Kidney (tissue), 13 donors: ENCODE measurements at regions not wholly inside any gene's neighbourhood (a gene's known extent, or its start where the extent isn't known, plus 50 kb on each side); places are given as distances from the start of the nearest gene placed in this dataset.

ENCODE experiments used
- DNase-seq, 5 donors: peaks; one replicate each; pipeline ENCODE4 v3.0.0-alpha.2; 2013 to 2020
- FAIRE-seq: peaks from 2 replicates; lab custom pipeline; 2012; peaks lifted over from hg19 to GRCh38; lab: Jason Lieb, UNC
- H3K27ac ChIP-seq, 2 donors: one replicate each; pipeline ENCODE4 v1.7.0; 2013; ENCODE audit warnings: low read depth in 2 of 2, low read length in 2 of 2, inconsistent platforms in 1 of 2
- H3K27me3 ChIP-seq: one replicate; pipeline ENCODE4 v1.7.1; 2013; ENCODE audit warnings: low read length, inconsistent platforms; ENCODE audit not compliant: control insufficient read depth, insufficient read depth
- H3K36me3 ChIP-seq, 3 donors: one replicate each; pipeline versions ENCODE4 v1.7.0 to v1.7.1; 2013; ENCODE audit warnings: low read length in 3 of 3, control low read depth in 1 of 3, inconsistent platforms in 1 of 3; ENCODE audit not compliant: insufficient read depth in 3 of 3, control insufficient read depth in 2 of 3
- H3K4me1 ChIP-seq, 3 donors: one replicate each; pipeline versions ENCODE4 v1.7.0 to v1.7.1; 2013; ENCODE audit warnings: low read length in 3 of 3, inconsistent platforms in 1 of 3, low read depth in 1 of 3; ENCODE audit not compliant: control insufficient read depth in 2 of 3, insufficient read depth in 2 of 3
- H3K4me3 ChIP-seq, 3 donors: one replicate each; pipeline versions ENCODE4 v1.7.0 to v1.8.1; 2013; ENCODE audit warnings: low read length in 3 of 3, control low read depth in 1 of 3, inconsistent platforms in 1 of 3
- H3K9ac ChIP-seq, 3 donors: one replicate each; pipeline versions ENCODE4 v1.7.0 to v1.7.1; 2013; ENCODE audit warnings: low read length in 3 of 3, control low read depth in 1 of 3, inconsistent platforms in 1 of 3
- H3K9me3 ChIP-seq, 3 donors: one replicate each; pipeline versions ENCODE4 v1.7.0 to v1.7.1; 2013; ENCODE audit warnings: low read length in 3 of 3, control low read depth in 1 of 3, inconsistent platforms in 1 of 3; ENCODE audit not compliant: control insufficient read depth in 2 of 3, insufficient read depth in 1 of 3
- CTCF ChIP-seq: IDR thresholded peaks from 3 replicates; pipeline ENCODE4 v1.5.1; 2012; ENCODE audit warnings: mild to moderate bottlenecking, moderate library complexity, borderline replicate concordance; ENCODE audit not compliant: insufficient read depth; ENCODE audit errors: extremely low read depth
- intact Hi-C: fragments of 100-400 bp; cut with DNase I; formaldehyde crosslinking; loops from one replicate; pipeline ENCODE4 v1.11.1; 2022
- donor health status: control.
- donor health status: control.
- donor health status: control.
- donor health status: control.
- donor health status: control.
- donor health status: DM: yes; HTN: yes; CAD: no.
- donor health status: Normal renal cell carcinoma (clear cell type).

- Histone ChIP-seq H3K36me3 (no peaks in the 10 kb centered on the region), H3K4me1 (no peaks in the 10 kb centered on the region), H3K27me3 (no peaks in the 10 kb centered on the region), H3K9ac (no peak overlapping the region), H3K9me3 (peaks cover 0 to 6% (median 0%) of the 10 kb centered on the region in 3 donors), H3K4me3 (no peak overlapping the region), H3K27ac (no peak overlapping the region)
- FAIRE-seq = no peak
- TF ChIP-seq CTCF = no peak
- intact Hi-C loops = no loop called here
- no peak for DNase-seq
These were observed 161.8 kb upstream of the MAP1B start for GRCh38 chr5:71945436-71945835.

GRCh38 chr5:71946343-71947030, 160.8 kb upstream of the MAP1B start:
- Histone ChIP-seq H3K36me3 (no peaks in the 10 kb centered on the region), H3K27me3 (no peaks in the 10 kb centered on the region), H3K4me3 (no peak overlapping the region), H3K4me1 (no peaks in the 10 kb centered on the region), H3K9me3 (peaks cover 0 to 6% (median 0%) of the 10 kb centered on the region in 3 donors), H3K27ac (no peak overlapping the region), H3K9ac (no peak overlapping the region)
- intact Hi-C loops = no loop called here
- no peak for TF ChIP-seq CTCF
- DNase-seq (no peak), FAIRE-seq (no peak)

GRCh38 chr5:71948206-71948605, 159.1 kb upstream of the MAP1B start:
- no peak overlapping the region for H3K9ac ChIP-seq
- H3K4me3 ChIP-seq = no peak overlapping the region
- H3K27ac ChIP-seq = no peak overlapping the region
- no peaks in the 10 kb centered on the region for H3K9me3 ChIP-seq
- no peak for FAIRE-seq
- H3K4me1 ChIP-seq = no peaks in the 10 kb centered on the region
- DNase-seq = no peak
- no peaks in the 10 kb centered on the region for H3K36me3 ChIP-seq
- TF ChIP-seq CTCF = no peak
- H3K27me3 ChIP-seq = no peaks in the 10 kb centered on the region
- intact Hi-C loops = no loop called here

GRCh38 chr5:71949772-71950171, 157.5 kb upstream of the MAP1B start:
- no peaks in the 10 kb centered on the region for H3K4me1 ChIP-seq
- H3K27me3 ChIP-seq = no peaks in the 10 kb centered on the region
- H3K4me3 ChIP-seq = no peak overlapping the region
- TF ChIP-seq CTCF = no peak
- intact Hi-C loops = no loop called here
- no peak overlapping the region for H3K9ac ChIP-seq
- no peaks in the 10 kb centered on the region for H3K36me3 ChIP-seq
- no peaks in the 10 kb centered on the region for H3K9me3 ChIP-seq
- FAIRE-seq = no peak
- no peak for DNase-seq
- no peak overlapping the region for H3K27ac ChIP-seq
